HG02571 (cell line): ENCODE measurements at regions not wholly inside any gene's neighbourhood (a gene's known extent, or its start where the extent isn't known, plus 50 kb on each side); places are given as distances from the start of the nearest gene placed in this dataset.
"Not testable (repeated sequence)": the region's sequence is repeated elsewhere in the genome, so short reads cannot be mapped to it uniquely, and the experiment has no call there.

ENCODE experiments used
- ATAC-seq: cut with Tn5 transposase; IDR thresholded peaks from one replicate; pipeline ENCODE4 v1.9.1; 2021; ENCODE audit warnings: mild to moderate bottlenecking, moderate library complexity; ENCODE audit not compliant: unreplicated experiment

DNA sequence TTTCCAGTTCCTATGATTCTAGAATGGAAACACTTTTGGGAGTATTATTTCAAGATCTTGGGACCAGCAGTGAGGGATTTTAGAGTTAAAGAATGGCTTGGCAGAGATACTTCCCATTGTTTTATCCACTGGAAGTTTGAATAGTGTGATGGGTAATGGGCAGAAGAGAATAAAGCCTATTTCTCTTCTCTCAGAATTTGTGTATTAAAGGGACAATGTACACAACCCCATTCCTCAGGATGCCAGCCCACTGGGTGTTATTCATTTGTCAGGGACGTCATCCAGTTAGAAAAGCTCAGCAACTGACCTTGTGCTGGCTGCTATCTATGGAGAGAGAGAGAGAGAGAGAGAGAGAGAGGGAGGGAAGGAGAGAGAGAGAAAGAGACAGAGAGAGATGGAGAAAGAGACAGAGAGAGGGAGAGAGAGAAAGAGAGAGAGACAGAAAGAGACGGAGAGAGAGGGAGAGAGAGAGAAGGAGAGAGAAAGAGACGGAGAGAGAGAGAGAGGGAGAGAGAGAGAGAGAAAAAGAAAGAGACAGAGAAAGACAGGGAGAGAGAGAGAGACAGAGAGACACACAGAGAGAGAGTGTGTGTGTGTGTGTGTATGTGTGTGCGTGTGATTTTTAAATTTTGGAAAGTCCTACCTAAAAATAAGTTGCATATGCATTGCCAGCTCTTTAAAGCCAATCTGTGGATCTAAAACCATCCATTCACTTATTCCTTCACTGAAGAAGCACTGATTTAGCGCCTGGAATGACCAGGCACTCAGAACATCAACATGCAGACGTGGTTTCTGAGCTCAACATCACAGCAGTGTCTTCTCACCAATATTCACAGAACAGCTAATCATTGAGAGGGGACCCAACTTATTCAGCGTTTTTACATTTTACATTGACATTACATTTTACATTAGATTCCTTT is 388.8 kb downstream of the THBS2 start:
- ATAC-seq: no peak

DNA sequence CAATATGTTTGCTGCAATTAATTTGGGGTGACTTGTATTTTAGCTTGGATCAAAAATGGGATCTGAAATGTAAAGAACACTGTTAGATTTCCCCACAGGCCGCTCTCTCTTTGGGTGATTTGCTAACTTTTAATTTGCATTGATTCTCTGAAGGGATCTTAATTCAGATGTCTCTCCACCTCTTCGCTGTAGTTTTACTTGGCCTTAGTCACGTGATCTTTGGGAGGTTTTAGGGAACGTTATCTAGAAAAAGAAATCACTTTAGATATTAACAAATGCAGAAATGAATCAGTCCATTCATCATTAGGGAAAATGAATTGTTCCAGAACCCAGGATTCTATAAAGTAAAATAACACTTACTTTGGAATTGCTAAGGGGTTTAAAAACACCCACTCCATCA is 390.2 kb downstream of the THBS2 start:
- ATAC-seq: no peak

DNA sequence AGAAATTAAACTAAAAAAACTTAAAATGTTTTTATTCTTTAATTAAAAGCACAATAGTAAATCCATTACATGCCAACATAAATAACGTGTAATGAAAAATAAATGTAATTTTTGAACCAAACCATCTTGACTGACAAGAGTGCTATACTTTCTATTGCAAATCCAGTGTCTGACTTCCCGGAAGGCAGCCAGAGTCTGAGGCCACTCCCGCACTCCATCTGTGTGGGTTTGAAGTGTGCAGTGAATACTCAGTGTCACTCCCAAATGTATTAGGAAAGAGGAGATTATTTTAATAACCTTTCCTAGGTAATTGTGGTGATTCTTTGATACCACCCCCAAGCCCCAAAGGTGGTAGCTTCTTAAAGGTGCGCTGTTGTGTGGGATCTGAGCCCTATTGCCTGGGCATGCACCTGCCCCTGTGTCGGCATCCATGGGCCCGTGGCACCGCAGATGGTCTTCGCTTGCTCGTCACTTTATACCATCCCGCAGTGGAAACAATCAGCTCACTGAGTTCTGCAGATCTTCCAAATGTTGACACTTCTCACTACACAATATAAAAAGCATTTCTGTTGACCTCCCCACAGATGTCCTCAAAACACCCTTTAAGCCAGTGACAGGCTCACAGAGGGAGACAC is 391.2 kb downstream of the THBS2 start:
- no peak for ATAC-seq

DNA sequence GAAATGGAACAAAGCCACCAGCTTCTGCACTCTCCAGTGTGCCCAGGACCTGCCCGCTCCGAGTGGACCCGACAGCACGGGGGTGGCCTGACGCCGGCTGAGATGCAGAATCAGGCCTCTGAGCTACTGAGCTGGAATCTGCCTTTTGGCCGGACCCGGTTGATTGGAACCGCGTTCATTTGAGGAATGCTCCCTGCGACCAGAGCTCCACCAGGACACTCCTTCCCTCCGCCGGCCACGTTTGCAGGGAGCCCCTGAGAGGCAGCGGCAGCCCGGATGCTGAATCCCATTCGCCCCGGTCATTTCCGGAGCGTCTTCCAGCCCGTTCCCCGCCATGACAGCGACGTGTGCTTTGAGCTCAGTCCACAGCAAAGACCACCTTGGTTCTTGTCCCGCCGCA is 392.7 kb downstream of the THBS2 start:
- ATAC-seq: no peak

DNA sequence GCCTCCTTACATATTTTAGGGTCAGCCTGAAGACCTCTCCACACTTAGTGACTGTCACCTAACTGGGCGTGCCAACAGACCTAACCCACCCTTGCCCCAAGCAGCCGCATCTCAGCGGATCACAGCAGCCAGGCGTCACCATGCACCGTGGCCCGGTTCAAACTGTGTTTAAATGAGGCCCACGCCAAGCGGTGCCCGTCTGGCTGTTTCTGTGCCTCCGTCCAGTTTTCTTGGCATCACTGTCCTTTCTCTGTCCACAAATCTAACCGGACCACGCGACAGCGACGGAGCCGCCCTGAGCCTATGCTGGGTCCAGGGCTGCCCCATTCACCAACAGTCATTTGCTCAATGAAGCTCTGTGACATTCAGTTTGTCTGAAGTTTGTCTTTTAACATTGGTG is 393.3 kb downstream of the THBS2 start:
- no peak for ATAC-seq

DNA sequence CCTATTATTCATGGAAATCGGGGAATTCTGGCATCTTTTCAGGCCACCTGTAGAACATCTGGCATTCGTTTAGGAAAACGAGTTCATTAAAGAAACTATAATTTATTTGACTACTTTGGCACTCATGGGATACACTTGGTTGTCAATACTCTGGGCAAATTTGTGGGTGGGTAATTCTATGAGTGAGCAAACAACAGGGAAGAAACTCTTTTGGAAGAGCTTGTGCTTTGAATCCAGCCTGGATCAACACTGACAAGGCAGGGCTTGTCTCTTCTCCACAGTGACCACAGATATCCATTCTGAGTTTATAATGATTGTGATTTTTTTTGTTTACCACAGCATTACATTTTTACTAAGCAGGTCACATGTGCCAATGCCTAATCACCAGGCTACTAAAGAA is 394.7 kb downstream of the THBS2 start:
- no peak for ATAC-seq

DNA sequence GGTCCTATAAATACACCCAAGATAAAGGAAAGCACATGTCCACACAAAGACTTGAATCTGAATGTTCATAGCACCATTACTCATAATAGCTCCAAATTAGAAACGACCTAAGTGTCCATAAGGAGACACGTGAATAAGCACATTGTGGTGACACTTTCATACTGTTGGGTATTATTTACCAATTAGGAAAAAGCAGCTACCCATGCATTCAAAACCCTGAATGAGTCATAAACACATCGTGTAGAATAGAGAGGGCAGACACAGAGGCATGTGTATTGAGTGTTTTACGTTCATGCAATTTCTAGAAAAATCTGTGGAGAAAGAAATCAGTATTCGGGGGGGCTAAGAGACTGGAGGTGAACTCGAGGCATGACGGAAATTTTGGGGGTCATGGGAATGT is 396.7 kb downstream of the THBS2 start:
- ATAC-seq: no peak

DNA sequence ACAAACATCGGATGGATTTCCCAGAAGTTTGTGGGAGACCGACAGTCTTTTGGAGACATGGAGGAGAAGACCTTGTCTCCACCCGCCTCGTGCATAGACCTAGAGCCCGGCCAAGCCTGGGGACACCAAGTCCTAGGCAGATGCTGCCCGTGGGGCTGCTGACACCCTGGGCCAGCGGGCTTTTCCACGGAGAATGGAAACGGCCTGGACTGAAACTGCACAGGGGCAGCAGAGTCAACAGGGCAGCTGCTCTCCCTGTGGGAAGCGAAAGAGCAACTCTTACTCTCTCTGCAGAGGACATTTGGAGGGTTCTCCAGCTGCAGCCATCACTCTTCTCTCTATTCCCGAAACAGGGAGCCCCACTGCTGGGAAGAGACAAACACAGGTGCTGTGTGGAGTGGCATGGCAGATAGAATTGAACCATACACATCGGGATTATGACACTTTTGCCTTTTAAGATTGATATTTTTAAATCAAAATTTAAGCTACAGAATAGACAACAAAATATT is 401.2 kb downstream of the THBS2 start:
- no peak for ATAC-seq

DNA sequence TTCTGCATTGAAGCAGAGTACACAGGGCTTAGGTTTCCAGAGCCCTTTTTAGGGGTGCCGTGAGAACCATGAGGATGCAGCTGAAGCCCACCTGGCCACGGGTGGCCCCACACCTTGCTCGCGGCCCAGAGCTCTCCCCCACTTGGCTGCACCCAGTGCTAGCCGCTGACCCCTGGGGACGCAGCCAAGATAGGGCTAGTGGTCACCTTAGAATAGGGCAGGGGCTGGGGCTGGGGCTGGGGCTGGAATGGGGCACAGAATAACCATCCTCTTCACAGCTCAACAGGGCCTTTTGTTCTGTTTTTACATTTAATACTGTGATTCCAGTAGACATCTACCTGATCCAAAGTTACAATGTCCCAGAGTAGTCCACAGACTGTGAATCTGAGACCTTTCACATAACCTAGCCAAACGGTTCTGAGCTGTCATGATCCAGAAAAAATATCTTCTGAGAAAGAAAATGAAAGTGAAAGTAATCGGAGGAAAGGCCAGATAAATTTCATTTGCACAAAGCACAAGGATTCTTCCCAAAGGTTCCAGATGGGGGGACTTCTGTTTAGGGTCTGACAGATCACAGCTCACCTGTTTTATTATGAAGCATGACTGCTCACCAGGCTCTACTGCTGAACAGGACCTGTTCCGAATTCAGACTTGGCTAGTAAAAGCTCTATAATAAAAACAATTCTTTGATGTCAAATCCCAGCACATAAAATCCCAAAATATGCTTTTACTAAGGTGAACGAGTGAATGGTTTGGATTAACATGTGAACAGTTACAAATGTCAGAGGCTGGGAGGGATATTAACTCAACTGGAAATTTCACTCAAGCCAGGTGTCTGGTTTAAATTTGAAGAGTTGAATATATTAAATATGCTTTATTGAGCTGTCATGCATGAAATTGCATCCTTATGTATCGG is 401.9 kb downstream of the THBS2 start:
- no peak for ATAC-seq

DNA sequence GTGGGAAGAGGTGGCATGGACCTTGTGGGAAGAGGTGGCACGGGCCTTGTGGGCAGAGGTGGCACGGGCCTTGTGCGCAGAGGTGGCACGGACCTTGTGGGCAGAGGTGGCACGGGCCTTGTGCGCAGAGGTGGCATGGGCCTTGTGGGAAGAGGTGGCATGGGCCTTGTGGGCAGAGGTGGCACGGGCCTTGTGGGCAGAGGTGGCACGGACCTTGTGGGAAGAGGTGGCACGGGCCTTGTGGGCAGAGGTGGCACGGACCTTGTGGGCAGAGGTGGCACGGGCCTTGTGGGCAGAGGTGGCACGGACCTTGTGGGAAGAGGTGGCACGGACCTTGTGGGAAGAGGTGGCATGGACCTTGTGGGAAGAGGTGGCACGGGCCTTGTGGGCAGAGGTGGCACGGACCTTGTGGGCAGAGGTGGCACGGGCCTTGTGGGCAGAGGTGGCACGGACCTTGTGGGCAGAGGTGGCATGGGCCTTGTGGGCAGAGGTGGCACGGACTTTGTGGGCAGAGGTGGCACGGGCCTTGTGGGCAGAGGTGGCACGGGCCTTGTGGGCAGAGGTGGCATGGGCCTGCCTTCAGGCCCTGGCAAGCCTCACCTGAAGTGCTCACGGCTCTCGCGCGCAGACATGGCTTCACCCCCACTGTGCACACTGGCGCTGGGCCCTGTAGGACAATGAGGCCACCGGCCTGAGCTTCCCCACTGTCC is 403.5 kb downstream of the THBS2 start:
- not testable (repeated sequence) for ATAC-seq

DNA sequence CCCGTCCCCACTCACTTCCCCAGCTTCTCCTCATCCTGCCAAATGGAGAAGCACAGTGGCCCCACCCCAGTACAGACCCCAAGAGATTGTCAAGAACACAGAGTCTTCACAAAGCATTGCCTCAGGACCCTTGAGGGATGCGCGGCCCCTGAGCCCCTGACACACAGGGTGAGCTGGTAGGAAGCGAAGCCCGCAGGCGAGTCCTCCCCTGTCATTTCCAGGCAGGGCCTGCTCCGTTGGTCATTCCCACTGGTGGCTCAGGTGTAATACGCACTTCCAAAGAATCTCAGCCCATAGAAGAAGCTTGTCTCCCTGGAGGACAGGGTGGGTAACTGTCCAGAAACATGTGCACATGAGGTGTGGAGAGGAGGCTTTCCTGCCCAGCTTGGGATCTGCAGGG is 404.2 kb downstream of the THBS2 start:
- ATAC-seq: no peak

DNA sequence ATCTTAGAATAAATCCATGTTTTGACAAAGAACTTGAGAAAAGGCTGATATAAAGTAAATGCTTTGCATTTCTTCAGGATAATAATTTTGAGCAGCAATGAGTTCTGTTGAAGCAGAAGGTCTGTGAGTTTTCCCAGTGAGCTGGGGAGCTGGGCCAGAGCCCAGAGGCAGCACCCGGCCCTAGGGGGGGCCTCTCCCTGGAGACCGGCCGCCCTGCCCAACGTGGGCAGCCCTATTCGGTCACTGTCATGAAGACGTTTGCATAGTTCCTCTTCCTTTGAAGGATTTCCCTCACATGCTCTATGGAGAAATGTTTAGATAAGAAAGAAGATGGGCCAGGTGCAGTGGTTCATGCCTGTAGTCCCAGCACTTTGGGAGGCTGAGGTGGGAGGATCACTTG is 404.8 kb downstream of the THBS2 start:
- ATAC-seq: no peak

DNA sequence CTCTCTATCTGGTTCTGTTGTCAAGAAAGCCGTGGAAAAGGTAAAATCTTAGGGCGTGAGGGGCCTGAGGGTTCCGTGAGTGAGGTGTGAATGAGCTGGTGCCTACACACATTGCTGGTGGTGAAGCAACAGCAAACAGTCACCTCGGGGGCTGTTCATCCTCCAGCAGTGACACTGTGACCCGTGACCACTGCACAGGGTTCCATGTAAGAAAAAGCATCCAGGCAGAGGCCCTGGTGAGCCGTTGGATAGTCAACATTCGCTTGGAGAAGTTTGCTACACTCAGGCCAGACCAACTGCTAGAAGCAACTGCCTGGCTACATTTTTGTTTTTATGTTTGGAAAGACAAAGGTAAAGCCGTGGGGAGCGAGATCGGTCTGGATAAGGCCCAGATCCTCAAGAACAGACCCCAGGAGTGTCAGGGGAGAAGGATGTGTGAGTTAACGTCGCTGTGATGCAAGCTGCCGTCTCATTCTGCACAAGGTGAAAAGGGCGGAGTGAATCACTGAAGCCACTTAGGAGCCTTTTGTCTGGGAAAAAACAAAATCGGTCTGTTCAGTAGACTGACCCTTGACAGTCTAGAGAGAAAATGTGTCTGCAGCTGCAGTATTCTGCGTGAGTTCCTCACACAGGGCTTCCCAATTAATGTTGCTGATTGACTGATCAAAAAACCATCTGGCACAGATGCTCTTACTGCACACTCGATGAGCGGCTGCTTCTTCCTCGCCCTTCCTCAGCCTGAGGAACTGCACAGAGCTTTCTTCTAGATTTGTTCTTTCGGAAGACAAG is 404.0 kb downstream of the SMOC2 start:
- no peak for ATAC-seq

DNA sequence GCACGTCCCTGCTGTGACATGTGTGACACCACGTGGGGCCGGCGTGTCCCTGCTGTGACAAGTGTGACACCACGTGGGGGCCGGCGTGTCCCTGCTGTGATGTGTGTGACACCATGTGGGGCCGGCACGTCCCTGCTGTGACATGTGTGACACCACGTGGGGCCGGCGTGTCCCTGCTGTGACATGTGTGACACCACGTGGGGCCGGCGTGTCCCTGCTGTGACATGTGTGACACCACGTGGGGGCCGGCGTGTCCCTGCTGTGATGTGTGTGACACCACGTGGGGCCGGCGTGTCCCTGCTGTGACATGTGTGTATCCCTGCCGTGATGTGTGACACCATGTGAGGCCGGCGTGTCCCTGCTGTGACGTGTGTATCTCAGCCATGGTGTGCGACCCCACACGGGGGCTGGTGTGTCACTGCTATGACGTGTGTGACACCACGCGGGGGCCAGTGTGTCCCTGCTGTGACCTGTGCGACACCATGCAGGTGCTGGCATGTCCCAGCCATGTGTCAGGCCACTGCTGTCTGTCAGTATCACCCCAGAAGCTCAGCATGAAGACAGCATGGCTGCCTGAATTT is 401.7 kb downstream of the SMOC2 start:
- not testable (repeated sequence) for ATAC-seq

DNA sequence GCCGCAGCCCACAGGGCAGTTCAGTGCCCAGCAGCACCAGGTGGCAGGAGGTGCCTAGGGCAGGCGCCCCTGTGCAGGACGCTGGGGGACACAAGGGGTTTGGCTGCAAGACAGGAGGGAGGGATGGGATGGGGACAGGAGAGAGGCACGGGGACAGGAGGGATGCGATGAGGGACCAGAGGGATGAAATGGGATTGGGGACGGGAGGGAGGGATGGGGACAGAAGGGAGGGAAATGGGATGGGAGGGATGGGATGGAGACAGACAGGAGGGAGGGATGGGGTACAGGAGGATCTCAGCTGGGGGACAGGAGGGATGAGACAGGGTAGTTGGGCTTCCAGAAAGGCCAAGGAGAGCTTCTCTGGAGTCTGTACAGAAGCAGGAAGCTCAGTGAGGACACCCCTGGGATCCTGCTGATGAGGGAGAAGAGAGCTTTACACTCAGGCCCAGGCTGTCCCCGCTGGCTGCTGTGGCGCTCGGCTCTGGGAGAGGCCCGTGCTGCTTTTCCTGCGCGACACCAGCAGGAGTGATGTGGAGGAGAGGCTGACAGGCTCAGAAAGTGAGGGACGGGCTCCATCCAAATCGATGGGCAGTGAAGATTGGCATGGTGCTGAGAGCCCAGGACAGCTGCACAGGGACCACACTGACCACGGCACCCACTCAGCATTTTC is 400.8 kb downstream of the SMOC2 start:
- no peak for ATAC-seq

DNA sequence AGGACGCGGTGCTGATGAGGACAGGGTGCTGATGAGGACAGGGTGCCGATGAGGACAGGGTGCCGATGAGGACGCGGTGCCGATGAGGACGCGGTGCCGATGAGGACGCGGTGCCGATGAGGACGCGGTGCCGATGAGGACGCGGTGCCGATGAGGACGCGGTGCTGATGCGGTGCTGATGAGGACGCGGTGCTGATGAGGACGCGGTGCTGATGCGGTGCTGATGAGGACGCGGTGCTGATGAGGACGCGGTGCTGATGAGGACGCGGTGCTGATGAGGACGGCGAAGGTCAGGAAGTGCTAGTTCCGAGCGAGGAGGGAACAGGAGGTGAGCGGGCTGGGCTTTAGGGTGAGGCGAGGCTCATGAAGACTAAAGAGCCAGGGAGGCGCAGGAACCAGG is 399.9 kb downstream of the SMOC2 start:
- not testable (repeated sequence) for ATAC-seq

DNA sequence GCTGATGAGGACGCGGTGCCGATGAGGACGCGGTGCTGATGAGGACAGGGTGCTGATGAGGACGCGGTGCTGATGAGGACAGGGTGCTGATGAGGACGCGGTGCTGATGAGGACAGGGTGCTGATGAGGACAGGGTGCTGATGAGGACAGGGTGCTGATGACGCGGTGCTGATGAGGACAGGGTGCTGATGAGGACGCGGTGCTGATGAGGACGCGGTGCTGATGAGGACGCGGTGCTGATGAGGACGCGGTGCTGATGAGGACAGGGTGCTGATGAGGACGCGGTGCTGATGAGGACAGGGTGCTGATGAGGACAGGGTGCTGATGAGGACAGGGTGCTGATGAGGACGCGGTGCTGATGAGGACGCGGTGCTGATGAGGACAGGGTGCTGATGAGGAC is 399.3 kb downstream of the SMOC2 start:
- not testable (repeated sequence) for ATAC-seq

DNA sequence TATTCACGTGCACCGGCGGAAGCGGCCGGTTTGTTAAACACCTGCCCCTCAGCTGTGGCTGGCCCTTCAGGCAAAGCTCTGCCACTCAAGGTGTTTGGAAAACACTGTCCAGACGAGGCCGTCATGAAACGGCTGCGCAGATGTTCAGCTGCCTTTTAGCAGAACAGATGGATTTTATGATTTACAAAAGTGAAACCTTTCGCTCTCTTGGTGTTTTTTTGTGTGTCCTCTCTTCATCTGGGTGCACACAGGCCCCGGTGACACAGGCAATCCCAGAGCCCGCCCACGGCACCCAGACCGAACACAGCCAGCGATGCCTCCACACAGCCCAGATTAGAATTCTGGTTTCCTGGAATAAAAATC is 397.0 kb downstream of the SMOC2 start:
- ATAC-seq: no peak
